Transverse colon (tissue), 4 donors: ENCODE measurements at regions not wholly inside any gene's neighbourhood (a gene's known extent, or its start where the extent isn't known, plus 50 kb on each side); places are given as distances from the start of the nearest gene placed in this dataset.

ENCODE experiments used
- DNase-seq: peaks from one replicate; pipeline ENCODE4 v3.0.0-alpha.2; 2019
- H3K27ac ChIP-seq, 4 donors: fragments of 200-600 bp; sonication (generic); 2 replicates each; pipeline ENCODE4 v1.5.1; 2016 to 2018; ENCODE audit warnings: inconsistent platforms in 4 of 4
- H3K27me3 ChIP-seq: fragments of 200-600 bp; sonication (generic); 2 replicates; pipeline ENCODE4 v1.5.1; 2017; ENCODE audit warnings: inconsistent platforms
- H3K36me3 ChIP-seq, 4 donors: fragments of 200-600 bp; sonication (generic); 2 replicates each; pipeline ENCODE4 v1.5.1; 2017 to 2019; ENCODE audit warnings: inconsistent platforms in 4 of 4
- H3K4me1 ChIP-seq, 4 donors: fragments of 200-600 bp; sonication (generic); 2 replicates each; pipeline ENCODE4 v1.5.1; 2017 to 2020; ENCODE audit warnings: inconsistent platforms in 4 of 4
- H3K4me3 ChIP-seq, 4 donors: fragments of 200-600 bp; sonication (generic); 1 replicate in 1 of 4; 2 replicates in 3 of 4; pipeline versions ENCODE4 v1.5.1 to v1.6.1; 2017 to 2019; ENCODE audit warnings: inconsistent platforms in 4 of 4
- H3K9me3 ChIP-seq, 2 donors: fragments of 200-600 bp; sonication (generic); 2 replicates each; pipeline ENCODE4 v1.5.1; 2017 to 2019; ENCODE audit warnings: inconsistent platforms in 2 of 2
- CTCF ChIP-seq, 5 experiments: fragments of 200-600 bp in 3 of 5; fragments of 450-650 bp in 2 of 5; sonication (generic) in 3 of 5; IDR thresholded peaks; 1 replicate in 2 of 5; 2 replicates in 3 of 5; pipeline ENCODE4 v1.5.1; 2016 to 2017; ENCODE audit warnings: antibody characterized with exemption in 5 of 5, inconsistent platforms in 3 of 5, mild to moderate bottlenecking in 2 of 5, moderate library complexity in 1 of 5
- EP300 ChIP-seq: sonication (generic); formaldehyde crosslinking; IDR thresholded peaks from one replicate; pipeline ENCODE4 v1.6.1; 2017; ENCODE audit warnings: antibody characterized with exemption, low read depth
- POLR2A ChIP-seq: fragments of 450-650 bp; IDR thresholded peaks from one replicate; pipeline ENCODE4 v1.6.1; 2016; ENCODE audit warnings: antibody characterized with exemption, mild to moderate bottlenecking, moderate library complexity
- POLR2AphosphoS5 ChIP-seq, 3 donors: sonication (generic); formaldehyde crosslinking; IDR thresholded peaks; one replicate each; pipeline ENCODE4 v1.6.1; 2016; ENCODE audit warnings: antibody characterized with exemption in 3 of 3
- WGBS, 2 donors: methylation state at CpG; one replicate each; pipeline ENCODE4 v1.1.5; 2018; ENCODE audit warnings: low coverage in 1 of 2; 5-methylcytosine and 5-hydroxymethylcytosine counted together
- in situ Hi-C, 4 donors: fragments of 200-750 bp; cut with MboI; loops; one replicate each; pipeline versions ENCODE4 v1.15.0 to v1.15.1; 2017; ENCODE audit warnings: low sequenced_read_pairs in 3 of 4, low pct_ligation_motif_present in 1 of 4, low pct_unique_long_range_greater_than_20kb in 1 of 4
- intact Hi-C: fragments of 100-400 bp; cut with DNase I; formaldehyde crosslinking; loops from one replicate; pipeline ENCODE4 v1.15.1; 2023; ENCODE audit warnings: low total_unique reads

DNA sequence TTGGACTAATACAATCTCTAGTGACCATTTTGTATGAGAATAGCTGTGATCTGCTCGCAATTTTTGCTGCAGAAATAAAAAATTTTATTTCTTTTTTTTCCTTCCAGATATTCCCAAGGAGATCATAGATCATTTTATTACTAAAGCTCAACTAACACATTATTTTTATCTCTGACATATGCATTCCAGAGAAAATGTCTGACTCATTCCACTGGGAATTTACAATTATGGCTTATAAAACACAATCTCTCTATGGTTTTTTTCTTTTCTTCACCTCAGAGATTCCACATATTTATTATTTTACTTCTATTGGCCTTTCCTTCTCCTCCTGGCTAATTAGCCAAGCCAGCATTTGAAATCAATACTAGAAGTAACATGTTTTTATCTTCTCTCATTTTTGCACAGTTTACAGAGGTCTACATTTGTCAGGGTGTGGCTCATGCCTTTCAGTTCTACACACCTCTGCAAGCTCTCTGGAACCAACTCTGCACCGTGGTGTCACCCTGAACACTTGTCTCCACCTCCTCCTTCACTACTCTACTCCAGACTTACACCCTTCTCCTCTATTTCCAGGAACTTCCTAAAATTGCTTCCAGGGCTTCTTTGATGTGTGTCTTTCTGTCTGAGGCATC lies 59.8 kb upstream of the GPM6A start:
- TF ChIP-seq POLR2A (no peak), POLR2AphosphoS5 (IDR thresholded peaks at IDR 0.05) (no peak), EP300 (no peak), CTCF (IDR thresholded peaks at IDR 0.05) (no peak)
- Histone ChIP-seq H3K36me3 (no peaks in the 10 kb centered on the region), H3K9me3 (no peaks in the 10 kb centered on the region), H3K4me1 (no peaks in the 10 kb centered on the region), H3K27ac (no peak overlapping the region), H3K27me3 (no peaks in the 10 kb centered on the region), H3K4me3 (no peak overlapping the region)
- in situ Hi-C loops: no loop called here
- intact Hi-C loops: no loop called here
- no peak for DNase-seq
- 56 to 58% methylated on average over 2 of the region's 2 CpGs for WGBS, 2 donors

DNA sequence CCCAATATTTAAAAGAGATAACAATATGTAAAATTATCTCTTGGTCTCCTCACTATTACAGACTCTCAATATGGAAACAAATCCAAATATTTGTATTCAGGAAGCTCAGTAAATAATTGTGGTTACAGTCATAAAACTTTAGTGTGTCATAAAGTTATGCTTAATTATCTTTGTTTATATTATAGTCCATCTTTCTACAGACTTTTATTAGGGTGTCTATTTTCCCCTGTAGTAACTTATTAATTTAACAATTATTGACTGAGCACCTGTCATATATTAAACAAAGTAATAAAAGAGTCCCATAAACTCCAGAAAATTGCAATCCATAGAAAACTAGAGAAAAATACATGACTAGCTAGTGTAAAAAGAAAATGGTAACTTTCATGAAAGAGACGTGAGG lies 61.6 kb upstream of the GPM6A start:
- 50 to 82% methylated on average over 1 of the region's 1 CpG for WGBS, 2 donors
- no peaks in the 10 kb centered on the region for H3K9me3 ChIP-seq
- no peak overlapping the region for H3K27ac ChIP-seq
- TF ChIP-seq POLR2A: no peak
- TF ChIP-seq POLR2AphosphoS5 (IDR thresholded peaks at IDR 0.05): no peak
- no peak for TF ChIP-seq CTCF (IDR thresholded peaks at IDR 0.05)
- no peak for TF ChIP-seq EP300
- no peaks in the 10 kb centered on the region for H3K27me3 ChIP-seq
- in situ Hi-C loops (no loop called here), intact Hi-C loops (no loop called here)
- DNase-seq: no peak
- no peaks in the 10 kb centered on the region for H3K4me1 ChIP-seq
- H3K36me3 ChIP-seq: no peaks in the 10 kb centered on the region
- H3K4me3 ChIP-seq: no peak overlapping the region

GRCh38 chr4:175874306-175874705 lies 62.2 kb upstream of the GPM6A start:
- WGBS, 2 donors: 36 to 49% methylated on average over 5 of the region's 5 CpGs
- intact Hi-C loops: no loop called here
- no peaks in the 10 kb centered on the region for H3K4me1 ChIP-seq
- no peaks in the 10 kb centered on the region for H3K9me3 ChIP-seq
- H3K27me3 ChIP-seq: no peaks in the 10 kb centered on the region
- no peak for DNase-seq
- no peak overlapping the region for H3K4me3 ChIP-seq
- in situ Hi-C loops: no loop called here
- no peaks in the 10 kb centered on the region for H3K36me3 ChIP-seq
- no peak overlapping the region for H3K27ac ChIP-seq
- TF ChIP-seq CTCF (IDR thresholded peaks at IDR 0.05): no peak
- no peak for TF ChIP-seq POLR2AphosphoS5 (IDR thresholded peaks at IDR 0.05)
- no peak for TF ChIP-seq POLR2A
- no peak for TF ChIP-seq EP300

DNA sequence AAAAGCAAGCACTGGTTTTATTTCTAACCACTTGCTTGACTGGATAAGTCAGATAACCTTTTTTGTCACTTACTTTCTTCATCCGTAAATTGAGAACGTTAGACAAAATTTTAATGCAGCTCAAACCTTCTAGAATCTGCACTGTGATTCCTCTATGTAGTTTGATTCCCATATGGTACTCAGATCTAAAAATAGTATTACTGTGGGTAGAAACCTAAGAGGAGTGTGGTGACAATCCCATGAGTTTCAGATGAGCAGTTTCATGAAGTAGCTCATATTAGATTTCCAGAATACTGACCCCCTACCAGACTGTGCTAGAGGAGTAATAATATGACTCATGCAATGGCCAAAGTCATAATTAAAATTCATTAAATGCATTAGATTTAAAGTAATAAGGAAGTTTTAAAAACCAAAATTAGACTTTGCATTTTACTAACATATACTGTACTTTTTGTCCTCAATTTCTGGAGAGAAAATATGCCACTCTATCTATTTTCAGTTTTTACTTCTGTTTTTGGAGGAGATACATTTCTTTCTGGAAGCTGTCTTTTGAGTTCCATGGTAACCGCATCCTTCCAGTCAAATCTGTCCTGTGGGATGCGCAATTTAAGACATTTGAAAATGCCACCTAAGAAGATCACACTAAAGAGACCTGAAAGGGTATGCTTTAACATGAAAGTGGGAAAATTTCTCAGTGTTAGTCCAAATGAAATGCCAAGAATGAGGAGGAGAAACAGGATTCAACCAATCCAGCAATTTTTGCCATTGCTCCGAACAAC lies 64.1 kb upstream of the GPM6A start:
- no peaks in the 10 kb centered on the region for H3K36me3 ChIP-seq
- in situ Hi-C loops (no loop called here), intact Hi-C loops (no loop called here)
- no peak for DNase-seq
- no peaks in the 10 kb centered on the region for H3K4me1 ChIP-seq
- no peak overlapping the region for H3K27ac ChIP-seq
- H3K9me3 ChIP-seq: no peaks in the 10 kb centered on the region
- 89 to 97% methylated on average over 5 of the region's 5 CpGs for WGBS, 2 donors
- no peak overlapping the region for H3K4me3 ChIP-seq
- H3K27me3 ChIP-seq: no peaks in the 10 kb centered on the region
- TF ChIP-seq CTCF (IDR thresholded peaks at IDR 0.05) (no peak), POLR2A (no peak), EP300 (no peak), POLR2AphosphoS5 (IDR thresholded peaks at IDR 0.05) (no peak)
